ENCODE measurements at regions not wholly inside any gene's neighbourhood (a gene's known extent, or its start where the extent isn't known, plus 50 kb on each side); places are given as distances from the start of the nearest gene placed in this dataset.

GRCh38 chr4:128709268-128709667, 100.2 kb upstream of the JADE1 start:
- no peak for TF ChIP-seq CTCF (CRISPR knock-in tag; IDR thresholded peaks at IDR 0.05)
- no peak for TF ChIP-seq ATF2 (CRISPR knock-in tag; IDR thresholded peaks at IDR 0.05)
- TF ChIP-seq STAT6 (CRISPR knock-in tag; IDR thresholded peaks at IDR 0.05; ENCODE audit: borderline replicate concordance): no peak
- no peak for TF ChIP-seq ZNF138 (CRISPR knock-in tag; IDR thresholded peaks at IDR 0.05; ENCODE audit: low read depth)
- no peak for TF ChIP-seq RORA (CRISPR knock-in tag; IDR thresholded peaks at IDR 0.05)
- no peak for TF ChIP-seq NR2C2 (CRISPR knock-in tag; IDR thresholded peaks at IDR 0.05; ENCODE audit: borderline replicate concordance)
- TF ChIP-seq ZBTB37 (CRISPR knock-in tag; IDR thresholded peaks at IDR 0.05): no peak
- no peak for TF ChIP-seq ISX (CRISPR knock-in tag; conservative IDR thresholded peaks at IDR 0.05)
- no peak for TF ChIP-seq XRCC5 (optimal IDR thresholded peaks at IDR 0.05; ENCODE audit: low read length)
- no peak for TF ChIP-seq ZNF3 (CRISPR knock-in tag; IDR thresholded peaks at IDR 0.05)
- no peak for TF ChIP-seq SMARCC2 (IDR thresholded peaks at IDR 0.05)
- no peak for TF ChIP-seq RAD21 (CRISPR knock-in tag; IDR thresholded peaks at IDR 0.05)

Data from HepG2 (cell line).